NCI-H82 treated with DMSO at 0.1 percent for 48 hours (cell line): ENCODE measurements at regions not wholly inside any gene's neighbourhood (a gene's known extent, or its start where the extent isn't known, plus 50 kb on each side); places are given as distances from the start of the nearest gene placed in this dataset.
A peak's percentile ranks its signal among the peaks of the same experiment; 100 is the strongest.

Experiments used
- DNase-seq: peaks from one replicate; lab custom pipeline; 2025; ENCODE audit not compliant: unreplicated experiment; lab: John Stamatoyannopoulos, UW

GRCh38 chr10:84770824-84771223 lies 442.4 kb downstream of the CCSER2 start:
- DNase-seq, result no peak

GRCh38 chr10:84783386-84783785 lies 455.0 kb downstream of the CCSER2 start:
- peak; percentile 37 for DNase-seq

- no peak for DNase-seq
These were observed 455.5 kb downstream of the CCSER2 start for GRCh38 chr10:84783909-84784308.

- DNase-seq, result no peak
These were observed 456.4 kb downstream of the CCSER2 start for GRCh38 chr10:84784749-84785148.

GRCh38 chr10:84789026-84789425 lies 460.6 kb downstream of the CCSER2 start:
- DNase-seq, result no peak

GRCh38 chr10:84798312-84798711 lies 469.9 kb downstream of the CCSER2 start:
- no peak for DNase-seq

GRCh38 chr10:84801156-84801555 lies 472.8 kb downstream of the CCSER2 start:
- no peak for DNase-seq

- peak; percentile 28 for DNase-seq
These were observed 473.5 kb downstream of the CCSER2 start for GRCh38 chr10:84801916-84802315.

- DNase-seq, result no peak
These were observed 476.8 kb downstream of the CCSER2 start for GRCh38 chr10:84805149-84805548.

GRCh38 chr10:84811113-84811512 lies 482.7 kb downstream of the CCSER2 start:
- no peak for DNase-seq

GRCh38 chr10:84818961-84819360 lies 490.6 kb downstream of the CCSER2 start:
- DNase-seq, result peak; percentile 82

GRCh38 chr10:84820120-84820519 lies 491.7 kb downstream of the CCSER2 start:
- peak; percentile 47 for DNase-seq

GRCh38 chr10:84820596-84820995 lies 492.2 kb downstream of the CCSER2 start:
- no peak for DNase-seq

GRCh38 chr10:84822931-84823630 lies 494.7 kb downstream of the CCSER2 start:
- no peak for DNase-seq

- no peak for DNase-seq
These were observed 496.1 kb downstream of the CCSER2 start for GRCh38 chr10:84824525-84824924.

GRCh38 chr10:84825330-84825729 lies 496.9 kb downstream of the CCSER2 start:
- DNase-seq, result peak; percentile 47

GRCh38 chr10:84826704-84827103 lies 498.3 kb downstream of the CCSER2 start:
- DNase-seq, result no peak

- no peak for DNase-seq
These were observed 500.7 kb downstream of the CCSER2 start for GRCh38 chr10:84829131-84829530.

- DNase-seq, result no peak
These were observed 508.8 kb downstream of the CCSER2 start for GRCh38 chr10:84837041-84837812.

GRCh38 chr10:84837877-84838276 lies 509.5 kb downstream of the CCSER2 start:
- DNase-seq, result no peak

- DNase-seq, result no peak
These were observed 510.5 kb downstream of the CCSER2 start for GRCh38 chr10:84838851-84839250.

GRCh38 chr10:84842593-84842992 lies 514.2 kb downstream of the CCSER2 start:
- DNase-seq, result no peak
